LNCAP (cell line): ENCODE measurements at regions not wholly inside any gene's neighbourhood (a gene's known extent, or its start where the extent isn't known, plus 50 kb on each side); places are given as distances from the start of the nearest gene placed in this dataset.

Source experiments
- CTCF ChIP-seq: fragments of 450-650 bp; IDR thresholded peaks from 2 replicates; pipeline ENCODE4 v1.5.1; 2017; ENCODE audit warnings: mild to moderate bottlenecking

GRCh38 chr12:123063535-123063934 lies 83.1 kb downstream of the ARL6IP4 start:
- TF ChIP-seq CTCF: peak; percentile 32; the same call in 1 of the 2 replicates

- TF ChIP-seq CTCF: no peak
Measured at GRCh38 chr12:123062681-123063486, 82.4 kb downstream of the ARL6IP4 start.

GRCh38 chr12:123061441-123062205 lies 81.1 kb downstream of the ARL6IP4 start:
- no peak for TF ChIP-seq CTCF

GRCh38 chr12:123059500-123059899 lies 79.0 kb downstream of the ARL6IP4 start:
- no peak for TF ChIP-seq CTCF

GRCh38 chr12:123058980-123059379 lies 78.5 kb downstream of the ARL6IP4 start:
- no peak for TF ChIP-seq CTCF

- TF ChIP-seq CTCF: no peak
Measured at GRCh38 chr12:123058481-123058880, 78.0 kb downstream of the ARL6IP4 start.

- TF ChIP-seq CTCF: no peak
Measured at GRCh38 chr12:123057513-123058265, 77.2 kb downstream of the ARL6IP4 start.
